ENCODE measurements at regions not wholly inside any gene's neighbourhood (a gene's known extent, or its start where the extent isn't known, plus 50 kb on each side); places are given as distances from the start of the nearest gene placed in this dataset.

DNA sequence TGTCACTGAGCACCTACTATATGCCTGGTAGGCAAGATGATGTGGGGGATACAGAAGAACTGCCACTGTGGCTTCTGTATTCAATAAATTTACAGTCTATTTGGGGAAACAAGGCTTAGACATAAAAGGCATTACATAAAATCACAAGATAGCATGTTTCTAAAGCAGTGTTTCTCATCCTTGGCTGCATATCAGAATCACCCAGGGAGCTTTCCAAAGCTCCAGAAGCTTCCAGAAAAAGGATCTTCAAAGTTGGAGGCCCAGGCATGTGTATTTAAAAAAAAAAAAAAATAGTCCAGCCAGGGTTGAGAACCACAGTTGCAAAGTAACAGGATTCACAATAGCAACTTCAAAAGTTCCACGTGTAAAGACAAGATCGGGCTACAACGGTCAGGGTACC, 112.4 kb upstream of the SPACA1 start:
- DNase-seq: no peak

DNA sequence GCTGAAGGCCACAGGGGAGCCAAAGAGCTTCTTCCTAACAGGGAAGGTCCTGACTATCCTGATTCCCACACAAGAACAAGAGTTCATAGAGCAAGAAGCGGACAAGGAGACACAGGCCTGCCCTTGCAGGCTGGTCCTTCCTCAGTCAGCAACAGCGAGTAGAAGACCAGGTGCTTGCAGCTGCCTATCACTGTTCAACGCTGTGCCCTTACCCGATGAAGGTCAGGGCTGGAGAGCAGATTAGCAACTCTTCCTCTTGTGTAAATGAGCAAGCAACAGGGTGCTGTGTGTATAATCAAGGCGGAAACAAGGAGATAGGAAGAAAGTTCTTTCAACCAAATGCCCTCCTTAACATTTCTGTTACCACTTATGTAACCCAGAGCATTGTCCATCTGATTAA, 115.3 kb upstream of the SPACA1 start:
- no peak for DNase-seq

DNA sequence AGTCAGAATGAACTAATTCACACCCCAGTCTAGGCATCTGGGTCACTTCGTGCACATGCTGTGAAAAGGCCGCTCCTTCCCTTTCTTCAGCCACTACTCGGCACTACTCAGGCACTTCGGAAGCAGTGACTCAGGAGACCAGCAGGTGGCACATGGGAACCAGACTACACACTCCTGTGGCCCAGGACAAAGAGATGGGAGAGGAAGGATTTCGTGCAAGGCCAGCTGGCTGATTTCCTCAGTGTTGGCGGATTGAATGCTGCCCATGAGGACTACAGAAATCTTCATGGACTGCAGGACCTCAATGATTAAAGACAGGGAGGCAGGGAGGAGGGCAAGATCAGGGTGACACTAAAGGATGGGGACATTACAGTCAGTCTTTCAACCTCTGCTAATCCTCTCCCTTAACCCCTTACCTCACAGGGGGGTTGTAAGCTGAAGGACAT, 117.8 kb upstream of the SPACA1 start:
- DNase-seq: peak; percentile 76

DNA sequence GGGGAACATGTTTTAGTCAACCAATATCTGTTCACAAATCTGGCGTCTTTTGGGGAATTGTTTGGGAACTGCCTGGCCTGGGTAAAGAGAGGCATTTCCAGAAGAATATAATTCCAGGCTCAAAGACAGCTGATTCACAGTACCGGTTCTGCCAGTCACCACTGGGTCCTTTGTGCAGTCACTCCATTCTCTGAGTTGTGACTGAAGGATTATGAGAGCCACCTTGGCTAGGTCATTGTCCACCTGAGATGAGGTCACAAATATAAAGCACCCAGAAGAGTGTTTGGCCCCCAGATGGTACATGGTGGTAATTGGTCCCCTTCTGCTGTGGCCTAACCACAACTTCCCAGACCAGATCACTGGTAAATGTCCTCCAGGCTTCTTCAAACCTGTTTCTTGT, 121.0 kb upstream of the SPACA1 start:
- no peak for DNase-seq

DNA sequence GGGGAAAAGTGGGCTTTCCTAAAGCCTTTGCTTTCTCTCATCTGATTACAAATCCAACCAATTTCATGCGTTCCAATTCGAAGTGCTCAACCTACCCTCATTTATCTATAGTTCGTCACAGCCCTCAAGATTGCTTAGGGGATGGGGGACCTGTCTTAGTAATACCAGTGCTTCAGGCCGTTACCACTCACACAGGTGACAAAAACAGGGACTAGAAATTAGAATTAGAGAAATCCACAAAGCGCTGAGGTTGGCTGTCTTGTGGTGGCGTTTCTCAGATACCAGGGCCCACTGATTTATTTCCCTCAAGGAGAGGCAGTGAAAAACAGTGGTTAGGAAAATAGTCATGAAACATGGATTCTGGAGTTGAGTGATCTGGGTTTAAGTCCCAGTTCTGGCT, 121.6 kb upstream of the SPACA1 start:
- DNase-seq: no peak

DNA sequence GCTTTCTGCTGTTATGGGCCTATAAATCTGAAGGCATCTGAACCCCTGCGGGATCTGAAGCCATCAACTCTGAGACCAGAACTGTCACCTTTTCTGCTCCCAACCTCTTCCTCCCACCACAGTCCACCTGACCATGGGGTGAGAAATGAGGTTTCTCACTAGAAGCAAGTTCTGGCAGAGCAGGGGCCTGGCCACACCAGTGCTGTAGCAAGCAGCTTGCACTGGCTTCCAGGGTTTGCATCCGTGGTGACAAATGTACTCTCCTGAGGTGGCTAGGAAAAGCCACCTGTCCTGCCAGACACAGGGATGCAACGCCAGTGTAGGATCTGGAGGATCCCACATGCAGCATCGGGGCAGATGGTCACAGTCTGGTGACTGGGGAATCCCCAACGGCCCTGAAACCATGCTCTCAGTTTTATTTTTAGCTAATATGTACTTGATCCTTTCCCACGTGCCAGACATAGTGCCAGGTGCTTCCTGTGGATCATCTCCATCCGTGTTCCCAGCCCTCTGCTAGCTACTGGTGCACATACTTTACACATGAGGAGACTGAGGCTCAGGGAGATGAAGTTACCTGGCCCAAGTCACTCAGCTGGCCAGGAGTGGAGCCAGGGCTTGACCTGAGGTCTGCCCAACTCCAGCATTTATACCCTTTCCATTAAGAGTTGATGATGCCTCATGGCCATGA, 122.1 kb upstream of the SPACA1 start:
- no peak for DNase-seq

DNA sequence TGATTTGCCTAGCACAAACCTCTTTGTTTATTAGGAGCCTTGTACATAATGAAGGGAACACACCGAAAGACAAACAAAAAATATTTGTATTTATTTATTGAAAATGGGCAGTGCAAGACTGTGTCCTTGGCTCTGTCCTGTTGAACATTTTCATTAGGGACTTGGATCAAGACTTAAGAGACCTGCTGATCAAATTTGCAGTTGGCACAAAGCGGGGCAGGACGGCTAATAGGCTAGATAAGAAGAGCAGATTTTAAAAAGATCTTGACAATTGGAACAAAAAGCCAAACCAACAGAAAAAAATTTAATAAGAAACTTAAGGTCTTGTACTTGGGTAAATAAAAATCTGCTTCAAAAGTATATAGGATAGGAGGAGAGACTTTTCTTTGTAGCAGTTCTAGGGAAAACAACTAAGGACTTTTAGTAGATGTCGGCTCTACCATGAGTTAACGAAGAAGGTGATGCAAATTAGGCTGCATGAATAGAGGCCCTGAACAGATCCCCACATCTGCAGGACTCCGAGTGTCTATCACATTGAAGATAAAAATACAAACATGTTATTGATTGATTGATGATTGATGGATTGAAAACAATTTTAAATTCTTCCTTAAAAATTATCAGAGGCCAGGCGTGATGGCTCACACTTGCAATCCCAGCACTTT, 124.1 kb upstream of the SPACA1 start:
- DNase-seq: no peak

DNA sequence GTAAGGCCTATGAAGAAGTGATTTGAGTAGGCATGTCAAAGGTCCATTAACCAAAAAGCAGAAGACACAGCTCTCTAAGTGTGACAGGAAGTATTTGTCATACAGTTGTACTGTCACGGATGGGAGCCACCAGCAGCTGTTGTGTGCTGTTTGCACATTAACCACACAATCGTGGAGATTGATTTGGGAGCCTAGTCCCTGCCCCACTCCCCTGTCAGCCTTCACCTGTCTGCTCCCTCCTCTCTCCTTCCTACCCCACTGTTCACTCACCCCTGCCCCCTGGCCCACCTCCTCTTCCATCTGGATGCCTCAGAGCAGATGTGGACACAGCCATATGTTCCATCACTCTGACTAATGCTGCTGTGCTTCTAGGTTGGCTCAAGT, 124.7 kb upstream of the SPACA1 start:
- DNase-seq: no peak

DNA sequence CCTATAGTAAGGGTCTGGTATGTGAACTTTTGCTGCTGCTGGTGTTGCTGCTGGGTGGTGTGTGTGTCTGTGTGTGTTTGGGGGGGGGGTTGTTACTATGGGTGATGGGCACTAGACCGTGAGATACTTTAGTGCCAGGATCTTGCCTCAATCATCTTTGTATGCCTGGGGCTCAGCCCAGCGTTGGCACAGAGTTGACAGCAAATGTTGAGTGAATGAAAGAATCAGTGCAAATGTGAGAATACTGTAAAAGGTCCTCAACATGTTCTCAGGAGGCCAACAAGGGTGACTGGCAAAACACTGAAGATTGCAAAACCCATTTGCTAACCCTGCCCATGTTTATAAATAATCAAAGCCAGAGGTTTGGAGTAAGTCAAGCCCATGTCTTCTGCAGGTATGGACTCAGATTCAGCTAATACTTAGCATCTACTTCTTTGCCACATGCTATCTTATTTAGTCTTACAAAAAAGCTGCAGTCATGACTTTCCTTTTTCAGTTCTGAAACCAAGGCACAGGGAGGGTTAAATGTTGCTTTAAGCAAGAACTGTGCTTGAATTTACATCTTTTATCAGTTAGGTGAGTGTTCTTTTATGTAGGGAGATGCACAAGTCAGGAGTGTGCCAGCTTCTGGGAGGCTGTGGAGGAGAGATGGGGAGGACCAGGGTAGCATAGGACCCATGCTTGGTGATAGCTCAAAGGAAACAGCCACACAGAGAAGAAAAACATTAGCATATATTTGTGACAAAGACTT, 125.3 kb upstream of the SPACA1 start:
- DNase-seq: no peak

DNA sequence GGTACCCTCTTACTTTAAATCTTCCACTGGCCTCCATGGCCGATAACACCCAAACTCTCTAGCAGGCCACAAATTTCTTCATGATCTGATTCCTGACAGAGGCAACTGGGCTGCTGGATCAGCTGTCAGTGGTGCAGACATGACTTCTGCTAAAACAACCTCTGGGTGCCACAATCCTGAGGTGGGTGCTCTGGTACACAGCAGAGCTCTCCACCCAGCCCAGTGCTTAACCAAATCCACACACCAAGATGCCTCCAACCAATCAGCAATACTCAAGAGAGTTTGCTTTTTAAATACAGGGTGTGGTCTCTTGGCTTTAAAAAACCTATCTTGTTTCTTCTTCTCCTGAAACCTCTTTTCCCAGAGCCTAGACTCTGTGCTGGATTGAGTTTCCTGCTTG, 126.6 kb upstream of the SPACA1 start:
- no peak for DNase-seq

DNA sequence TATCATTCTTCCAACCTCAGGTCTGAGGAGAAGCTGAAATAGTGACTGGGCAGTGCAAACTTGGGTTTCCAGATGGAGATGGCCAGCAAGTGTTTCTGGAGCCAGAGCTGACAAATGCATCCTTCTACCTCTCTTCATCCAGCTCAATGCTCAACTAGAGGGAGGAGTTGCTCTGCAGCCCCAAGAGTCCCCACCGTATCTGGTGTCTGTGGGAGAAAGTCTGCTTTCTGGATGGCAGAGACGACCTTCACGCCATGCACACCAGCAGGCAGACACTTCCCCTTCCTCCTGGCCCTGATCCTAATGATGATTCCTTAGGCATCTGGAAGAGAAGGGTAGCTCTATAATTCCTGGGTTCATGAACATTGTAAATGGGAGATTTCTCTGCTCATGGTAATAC, 127.4 kb upstream of the SPACA1 start:
- DNase-seq: no peak

DNA sequence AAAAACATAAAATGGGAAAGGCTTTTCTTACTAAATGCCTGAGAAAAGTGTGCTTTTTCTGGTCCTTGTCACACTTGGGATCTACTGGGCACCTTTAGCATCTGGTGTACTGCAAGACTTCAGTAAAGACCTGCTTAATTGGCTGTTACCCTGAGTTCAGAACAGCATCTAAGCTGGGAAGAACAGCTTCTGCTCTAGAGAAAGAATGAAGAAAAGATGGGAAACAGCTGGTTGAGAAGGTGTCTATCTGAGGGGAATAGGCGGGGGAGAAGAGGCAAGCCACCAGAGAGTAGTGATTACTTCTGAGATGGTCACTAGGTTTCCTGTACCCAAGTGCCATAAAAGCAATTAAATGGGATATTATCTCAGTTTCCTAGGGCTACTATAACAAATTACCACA, 128.2 kb upstream of the SPACA1 start:
- DNase-seq: no peak

DNA sequence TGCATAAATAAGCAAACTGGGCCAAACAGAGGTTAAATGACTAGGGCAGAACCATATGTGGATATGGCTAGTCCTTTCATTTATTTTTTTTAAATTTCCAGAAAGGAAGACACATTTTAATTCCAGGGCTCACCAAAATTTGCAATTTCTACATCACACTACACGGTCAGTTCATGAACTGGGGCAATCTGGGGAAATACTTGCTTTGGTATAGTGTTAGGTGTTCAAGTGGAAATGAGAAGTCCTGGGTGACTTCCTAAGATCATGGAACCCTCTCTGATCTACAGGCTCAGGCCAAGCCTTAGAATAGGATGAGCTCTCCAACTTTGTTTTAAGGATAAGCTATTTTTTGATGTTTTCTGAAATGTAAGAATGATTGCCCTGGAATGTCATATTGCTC, 128.6 kb upstream of the SPACA1 start:
- DNase-seq: no peak

DNA sequence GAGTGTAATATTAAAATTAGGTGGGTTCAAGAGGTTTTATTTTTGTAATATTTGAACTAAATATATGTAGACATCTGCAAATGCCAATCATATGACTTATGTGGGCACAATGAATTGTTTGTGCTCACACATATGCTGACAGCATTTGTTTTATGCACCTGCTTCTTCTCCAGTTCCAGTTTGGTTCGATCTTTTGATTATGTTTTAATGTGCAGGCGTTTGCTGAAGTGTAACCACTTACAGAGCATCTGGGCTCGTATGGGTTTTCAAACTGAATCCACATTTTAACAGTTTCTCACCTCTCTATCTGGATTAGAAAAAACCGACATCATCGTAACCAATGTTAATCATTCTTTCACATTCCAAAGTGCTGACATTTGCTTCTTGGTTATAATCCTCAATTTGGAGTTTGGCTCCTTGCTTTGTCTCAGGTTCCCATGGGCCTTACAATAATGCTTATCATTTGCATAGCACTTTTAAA, 129.1 kb upstream of the SPACA1 start:
- DNase-seq: no peak

DNA sequence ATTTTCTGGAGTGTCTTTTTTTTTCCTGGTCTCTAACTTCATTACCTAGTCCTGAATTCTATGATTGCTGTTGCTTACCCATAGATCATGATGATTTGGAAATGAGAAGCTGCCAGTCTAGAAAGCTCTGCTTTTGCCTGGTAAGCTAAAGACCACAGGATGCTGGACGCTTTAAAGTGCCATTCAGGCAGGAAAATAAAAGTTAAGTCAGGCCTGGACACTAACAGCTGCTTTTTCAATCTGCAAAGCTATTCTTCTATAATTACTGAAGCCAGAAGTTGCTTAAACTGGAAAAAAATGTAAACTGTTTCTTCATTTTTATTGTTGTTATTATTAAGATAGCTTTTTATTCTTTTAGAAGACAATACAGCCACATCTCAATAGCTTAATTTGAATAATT, 129.8 kb upstream of the SPACA1 start:
- DNase-seq: no peak

DNA sequence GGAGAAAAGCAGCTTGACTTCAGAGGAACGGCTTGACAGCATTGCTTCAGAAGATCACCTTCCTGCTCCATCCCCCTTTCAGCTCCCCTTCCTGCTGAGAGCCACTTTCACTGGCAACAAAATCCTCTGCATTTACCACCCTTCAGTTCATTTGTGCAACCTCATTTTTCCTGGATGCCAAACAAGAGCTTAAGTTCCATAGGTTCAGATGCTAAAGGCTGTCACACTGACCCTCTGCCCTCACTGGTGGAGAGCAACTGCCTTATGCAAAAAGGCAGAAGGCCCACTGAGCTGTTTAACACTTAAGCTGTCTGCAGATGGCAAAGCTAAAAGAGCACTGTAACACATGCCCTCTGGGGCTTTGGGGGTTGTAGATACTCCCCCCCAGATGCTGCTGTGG, 131.2 kb upstream of the SPACA1 start:
- DNase-seq: no peak

DNA sequence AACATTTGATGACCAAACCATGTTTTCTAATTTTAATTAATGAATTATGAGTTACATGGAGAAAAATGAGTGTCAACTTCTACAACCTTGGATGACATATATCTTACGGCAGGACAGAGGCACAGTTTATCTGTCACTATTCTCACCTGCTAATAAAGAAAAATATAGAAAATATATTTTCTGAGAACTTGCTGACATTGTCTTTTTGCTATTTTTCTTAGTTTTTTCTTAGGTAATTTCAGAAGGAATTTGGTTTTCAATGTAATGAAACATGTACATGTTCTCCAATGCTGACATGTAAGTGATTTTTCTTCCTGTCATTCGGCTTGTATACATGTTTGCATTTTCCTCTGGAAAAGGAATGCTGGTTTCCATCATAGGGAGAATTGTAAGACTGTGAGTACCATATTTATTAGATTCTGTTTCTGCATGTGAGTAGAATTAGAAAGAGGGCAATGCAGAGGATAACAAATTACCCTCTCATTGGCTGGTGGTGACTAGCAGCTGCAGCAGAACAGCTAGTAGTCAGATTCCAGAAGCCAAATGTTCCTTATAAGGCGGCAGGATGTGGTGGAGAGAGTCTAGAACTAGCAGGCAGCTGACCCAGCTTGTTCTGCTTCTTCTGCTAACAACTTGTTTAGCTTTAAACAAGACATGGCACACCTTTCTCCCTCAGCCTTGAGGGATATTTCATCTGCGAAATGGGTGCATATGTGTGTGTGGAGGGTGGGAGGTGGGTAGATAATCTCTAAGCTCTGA, 132.8 kb upstream of the SPACA1 start:
- no peak for DNase-seq

DNA sequence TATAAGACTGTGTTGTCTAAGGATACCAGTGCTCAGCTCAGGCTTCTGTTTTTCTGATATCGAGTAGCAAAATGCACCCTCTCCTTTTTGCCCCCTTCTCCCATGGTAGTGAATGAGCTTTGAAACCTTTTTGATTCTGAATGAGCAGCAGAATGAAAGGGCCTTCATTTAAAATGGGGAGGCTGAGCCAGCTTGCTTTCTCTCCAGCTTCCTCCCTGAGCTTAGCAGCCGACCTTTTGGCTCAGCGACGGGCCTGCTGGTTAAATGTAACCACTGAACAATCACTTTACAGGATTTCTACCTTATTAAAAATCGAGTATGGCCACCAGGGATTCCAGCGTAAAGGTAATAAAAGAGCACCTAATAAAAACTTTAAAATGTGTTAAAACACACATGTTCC, 133.7 kb upstream of the SPACA1 start:
- no peak for DNase-seq

DNA sequence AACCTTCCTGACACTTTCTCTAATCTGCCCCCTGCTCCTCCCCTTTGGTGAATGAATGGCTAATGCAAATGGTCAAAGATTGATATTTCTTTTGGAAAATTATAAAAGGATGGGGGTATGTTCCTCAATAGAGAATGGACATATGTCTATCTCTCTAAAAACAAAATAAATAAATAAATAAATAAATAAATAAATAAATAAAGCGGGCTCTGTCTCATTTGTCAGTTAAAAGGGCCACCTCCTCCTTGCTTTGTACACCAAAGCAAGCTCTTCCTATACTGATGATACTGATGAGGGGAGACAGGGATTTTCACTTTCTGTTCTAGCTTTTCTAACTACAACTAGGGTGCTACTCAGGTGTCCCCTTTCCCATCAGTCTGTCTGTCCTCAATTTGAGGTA, 135.5 kb upstream of the SPACA1 start:
- DNase-seq: no peak

DNA sequence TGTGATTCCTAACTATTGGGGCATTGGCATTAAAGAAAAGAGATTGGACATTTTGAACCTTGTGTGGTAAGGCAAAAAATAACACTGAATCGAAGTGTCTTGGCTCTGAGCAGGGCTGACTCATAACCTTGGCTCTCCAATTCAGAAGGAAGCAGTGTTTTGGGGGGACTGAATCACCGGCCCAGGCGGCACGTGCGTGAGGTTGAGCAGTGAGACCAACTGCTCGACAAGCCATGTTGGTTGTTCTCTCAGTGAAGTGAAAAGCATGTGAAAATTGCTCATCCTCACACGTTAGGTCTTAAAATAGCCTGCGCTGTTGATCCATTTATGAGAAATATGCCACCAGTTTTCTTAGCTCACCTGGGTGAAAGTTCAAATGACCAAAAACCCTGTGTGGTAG, 137.8 kb upstream of the SPACA1 start:
- no peak for DNase-seq

DNA sequence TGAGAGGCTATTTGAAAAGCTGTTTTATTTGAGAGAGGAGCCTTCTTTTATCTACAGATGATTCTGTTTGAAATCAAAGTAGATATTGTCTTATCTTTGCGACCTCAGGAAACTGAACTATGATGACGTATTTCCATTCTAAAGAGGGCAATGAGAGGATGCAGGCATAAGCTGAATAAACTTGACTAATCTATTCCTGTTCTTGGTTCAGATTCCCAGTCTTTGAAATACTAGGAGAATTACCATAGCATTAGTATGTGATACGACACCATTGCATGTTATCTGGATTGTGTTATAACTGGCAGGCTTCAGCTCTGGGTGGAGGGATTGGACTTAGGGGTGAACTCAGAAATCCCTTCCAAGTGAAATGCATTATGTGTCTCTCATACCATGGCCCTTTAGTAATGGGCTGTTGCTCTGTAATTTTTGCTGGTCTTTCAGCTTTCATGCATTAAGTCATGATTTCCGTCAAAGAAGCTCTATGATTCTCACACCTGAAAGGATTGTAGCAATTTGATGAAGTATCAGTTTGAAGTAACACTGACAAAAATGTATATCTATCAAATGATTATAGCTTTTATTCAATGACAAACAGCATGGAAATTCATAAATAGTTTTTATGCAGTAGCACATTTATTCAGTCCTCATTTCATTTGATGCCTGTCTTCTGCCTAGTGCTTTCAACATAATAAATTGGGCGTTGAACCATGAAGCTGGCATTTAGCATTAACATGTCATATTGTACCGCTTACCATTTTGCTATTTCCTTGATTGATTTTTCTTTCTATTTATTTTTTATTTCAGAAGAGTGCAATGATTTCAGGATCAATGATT, 138.4 kb upstream of the SPACA1 start:
- no peak for DNase-seq

DNA sequence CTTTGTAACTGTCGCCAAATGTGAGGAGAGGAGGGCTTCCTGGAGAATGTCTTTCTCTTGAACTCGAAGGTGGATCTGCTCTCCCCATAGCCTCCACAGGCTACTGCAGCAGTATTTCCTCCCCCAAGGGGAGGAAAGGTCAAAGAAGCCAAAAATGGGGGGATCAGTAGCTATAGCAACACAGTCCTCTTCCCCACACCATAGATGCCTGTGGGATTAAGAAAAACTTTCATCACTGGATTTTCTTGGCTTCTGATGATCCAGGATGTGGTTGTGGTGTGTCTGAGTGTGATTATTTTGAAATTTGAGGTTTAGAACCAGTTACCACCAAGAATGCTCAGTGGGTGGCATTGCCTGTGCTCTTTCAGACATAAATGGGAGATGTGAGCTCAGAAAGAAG, 140.1 kb upstream of the SPACA1 start:
- no peak for DNase-seq
